ENCODE measurements at regions not wholly inside any gene's neighbourhood (a gene's known extent, or its start where the extent isn't known, plus 50 kb on each side); places are given as distances from the start of the nearest gene placed in this dataset.
A peak's percentile ranks its signal among the peaks of the same experiment; 100 is the strongest.

DNA sequence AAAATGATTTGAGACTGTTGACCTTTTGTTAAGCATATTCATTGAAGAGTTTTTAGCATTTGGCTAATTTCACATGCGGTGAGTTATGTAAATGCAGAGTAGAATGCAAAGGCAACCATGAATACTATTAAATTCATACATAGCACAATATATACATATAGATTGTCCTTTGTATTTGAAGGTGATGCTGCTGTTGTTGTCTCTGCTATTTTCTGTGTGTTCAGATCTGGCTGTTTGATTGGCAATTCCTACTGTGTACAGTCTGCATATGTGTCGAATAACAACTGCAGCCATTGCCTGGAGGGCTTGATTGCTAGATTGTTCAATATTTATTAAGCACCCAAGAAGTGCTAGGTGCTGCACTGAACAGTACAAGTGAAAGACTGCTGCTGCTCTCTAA is 187.4 kb downstream of the FOXG1 start:
- H3K36me3 ChIP-seq (replicated peaks; ENCODE audit: low read depth, low read length): no peaks in the 10 kb centered on the region
- H3K9ac ChIP-seq (ENCODE audit: low read length): no peak overlapping the region
- no peaks in the 10 kb centered on the region for H3K4me1 ChIP-seq (ENCODE audit: low read length)
- H3K27ac ChIP-seq (ENCODE audit: low read length): no peak overlapping the region
- H4K20me1 ChIP-seq (ENCODE audit: insufficient read depth, low read length): no peaks in the 10 kb centered on the region
- H3K79me2 ChIP-seq (ENCODE audit: low read length): no peaks in the 10 kb centered on the region
- no peak for TF ChIP-seq EZH2phosphoT487 (IDR thresholded peaks at IDR 0.05; ENCODE audit: low read depth)
- TF ChIP-seq, protein P1, sequence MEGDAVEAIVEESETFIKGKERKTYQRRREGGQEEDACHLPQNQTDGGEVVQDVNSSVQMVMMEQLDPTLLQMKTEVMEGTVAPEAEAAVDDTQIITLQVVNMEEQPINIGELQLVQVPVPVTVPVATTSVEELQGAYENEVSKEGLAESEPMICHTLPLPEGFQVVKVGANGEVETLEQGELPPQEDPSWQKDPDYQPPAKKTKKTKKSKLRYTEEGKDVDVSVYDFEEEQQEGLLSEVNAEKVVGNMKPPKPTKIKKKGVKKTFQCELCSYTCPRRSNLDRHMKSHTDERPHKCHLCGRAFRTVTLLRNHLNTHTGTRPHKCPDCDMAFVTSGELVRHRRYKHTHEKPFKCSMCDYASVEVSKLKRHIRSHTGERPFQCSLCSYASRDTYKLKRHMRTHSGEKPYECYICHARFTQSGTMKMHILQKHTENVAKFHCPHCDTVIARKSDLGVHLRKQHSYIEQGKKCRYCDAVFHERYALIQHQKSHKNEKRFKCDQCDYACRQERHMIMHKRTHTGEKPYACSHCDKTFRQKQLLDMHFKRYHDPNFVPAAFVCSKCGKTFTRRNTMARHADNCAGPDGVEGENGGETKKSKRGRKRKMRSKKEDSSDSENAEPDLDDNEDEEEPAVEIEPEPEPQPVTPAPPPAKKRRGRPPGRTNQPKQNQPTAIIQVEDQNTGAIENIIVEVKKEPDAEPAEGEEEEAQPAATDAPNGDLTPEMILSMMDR (IDR thresholded peaks at IDR 0.05; ENCODE audit: low read depth, low read length): no peak
- H2AFZ ChIP-seq (ENCODE audit: low read depth, low read length): no peak overlapping the region
- H3K4me2 ChIP-seq (ENCODE audit: low read length): no peak overlapping the region
- no peaks in the 10 kb centered on the region for H3K27me3 ChIP-seq (ENCODE audit: low read depth, low read length)
- no peaks in the 10 kb centered on the region for H3K9me3 ChIP-seq (ENCODE audit: insufficient read depth, low read length)
- no peak overlapping the region for H3K4me3 ChIP-seq (ENCODE audit: low read length)

GRCh38 chr14:28966416-28967233 is 200.0 kb downstream of the FOXG1 start:
- Histone ChIP-seq H2AFZ (ENCODE audit: low read depth, low read length) (no peak overlapping the region), H3K79me2 (ENCODE audit: low read length) (no peaks in the 10 kb centered on the region), H3K9me3 (ENCODE audit: insufficient read depth, low read length) (peaks cover 3% of the 10 kb centered on the region; the same call in 1 of the 2 replicates), H4K20me1 (ENCODE audit: insufficient read depth, low read length) (no peaks in the 10 kb centered on the region), H3K4me3 (ENCODE audit: low read length) (peak overlapping the region; percentile 10; the same call in 1 of the 2 replicates), H3K27ac (ENCODE audit: low read length) (no peak overlapping the region), H3K4me2 (ENCODE audit: low read length) (peak overlapping the region; percentile 40), H3K9ac (ENCODE audit: low read length) (no peak overlapping the region), H3K4me1 (ENCODE audit: low read length) (peaks cover 12% of the 10 kb centered on the region), H3K27me3 (ENCODE audit: low read depth, low read length) (no peaks in the 10 kb centered on the region), H3K36me3 (replicated peaks; ENCODE audit: low read depth, low read length) (no peaks in the 10 kb centered on the region)
- TF ChIP-seq, protein P1 (IDR thresholded peaks at IDR 0.05; ENCODE audit: low read depth, low read length): no peak
- TF ChIP-seq EZH2phosphoT487 (IDR thresholded peaks at IDR 0.05; ENCODE audit: low read depth): no peak

GRCh38 chr14:28975084-28975483 is 208.5 kb downstream of the FOXG1 start:
- no peak overlapping the region for H3K4me3 ChIP-seq (ENCODE audit: low read length)
- H3K27me3 ChIP-seq (ENCODE audit: low read depth, low read length): no peaks in the 10 kb centered on the region
- no peaks in the 10 kb centered on the region for H4K20me1 ChIP-seq (ENCODE audit: insufficient read depth, low read length)
- no peak overlapping the region for H3K27ac ChIP-seq (ENCODE audit: low read length)
- H3K36me3 ChIP-seq (replicated peaks; ENCODE audit: low read depth, low read length): no peaks in the 10 kb centered on the region
- 0 out of 2 replicates have a peak, but pooled peaks cover 5% of the 10 kb centered on the region for H3K4me1 ChIP-seq (ENCODE audit: low read length)
- no peaks in the 10 kb centered on the region for H3K9me3 ChIP-seq (ENCODE audit: insufficient read depth, low read length)
- H3K79me2 ChIP-seq (ENCODE audit: low read length): no peaks in the 10 kb centered on the region
- H2AFZ ChIP-seq (ENCODE audit: low read depth, low read length): no peak overlapping the region
- H3K4me2 ChIP-seq (ENCODE audit: low read length): no peak overlapping the region
- H3K9ac ChIP-seq (ENCODE audit: low read length): no peak overlapping the region
- TF ChIP-seq, protein P1 (IDR thresholded peaks at IDR 0.05; ENCODE audit: low read depth, low read length): no peak
- TF ChIP-seq EZH2phosphoT487 (IDR thresholded peaks at IDR 0.05; ENCODE audit: low read depth): no peak

DNA sequence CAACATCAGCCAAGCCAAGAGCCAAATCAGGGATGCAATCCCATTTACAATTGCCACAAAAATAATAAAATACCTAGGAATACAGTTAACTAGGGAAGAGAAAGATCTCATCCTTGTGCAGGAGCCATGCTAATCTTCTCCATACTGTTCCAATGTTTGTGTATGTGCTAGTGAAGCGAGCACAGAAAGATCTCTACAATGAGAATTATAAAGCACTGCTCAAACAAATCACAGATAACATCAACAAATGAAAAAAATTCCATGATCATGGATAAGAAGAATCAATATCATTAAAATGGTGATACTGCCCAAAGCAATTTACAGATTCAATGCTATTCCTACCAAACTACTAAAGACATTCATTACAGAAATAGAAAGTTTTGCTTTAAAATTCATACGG is 215.6 kb downstream of the FOXG1 start:
- Histone ChIP-seq H3K4me2 (ENCODE audit: low read length) (no peak overlapping the region), H3K27ac (ENCODE audit: low read length) (no peak overlapping the region), H3K27me3 (ENCODE audit: low read depth, low read length) (no peaks in the 10 kb centered on the region), H3K4me1 (ENCODE audit: low read length) (no peaks in the 10 kb centered on the region), H3K36me3 (replicated peaks; ENCODE audit: low read depth, low read length) (no peaks in the 10 kb centered on the region), H3K9ac (ENCODE audit: low read length) (no peak overlapping the region), H4K20me1 (ENCODE audit: insufficient read depth, low read length) (no peaks in the 10 kb centered on the region), H2AFZ (ENCODE audit: low read depth, low read length) (no peak overlapping the region), H3K9me3 (ENCODE audit: insufficient read depth, low read length) (no peaks in the 10 kb centered on the region), H3K79me2 (ENCODE audit: low read length) (no peaks in the 10 kb centered on the region), H3K4me3 (ENCODE audit: low read length) (no peak overlapping the region)
- TF ChIP-seq, protein P1 (IDR thresholded peaks at IDR 0.05; ENCODE audit: low read depth, low read length): no peak
- TF ChIP-seq EZH2phosphoT487 (IDR thresholded peaks at IDR 0.05; ENCODE audit: low read depth): no peak

Data from OCI-LY3 (cell line).